ENCODE measurements at regions not wholly inside any gene's neighbourhood (a gene's known extent, or its start where the extent isn't known, plus 50 kb on each side); places are given as distances from the start of the nearest gene placed in this dataset.

DNA sequence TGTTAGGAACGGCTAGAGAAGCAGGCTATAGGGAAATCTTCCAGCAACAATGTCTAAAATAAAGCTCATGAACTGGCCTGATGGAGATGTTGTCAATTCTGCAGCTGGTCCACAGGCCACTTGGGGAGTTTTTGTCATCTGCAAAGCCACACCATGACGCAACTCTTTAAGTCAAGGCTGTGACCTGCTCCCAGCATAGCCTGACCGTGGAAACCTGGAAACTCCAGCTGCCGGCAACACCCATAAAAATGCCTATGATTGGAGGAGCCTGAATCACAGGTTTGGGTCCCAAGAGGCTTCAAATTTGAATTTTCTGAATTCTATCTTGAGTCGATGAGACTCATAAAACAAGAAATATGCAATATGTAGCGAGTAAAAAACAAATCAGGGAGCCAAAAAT is 969.2 kb upstream of the PRKX start:
- no peaks in the 10 kb centered on the region for H3K36me3 ChIP-seq (ENCODE audit: control insufficient read depth, insufficient read depth, low read length)
- H3K27ac ChIP-seq (ENCODE audit: low read depth, low read length): no peak overlapping the region

GRCh38 chrX:4675686-4676300 is 962.3 kb upstream of the PRKX start:
- Histone ChIP-seq H3K27ac (ENCODE audit: low read depth, low read length) (no peak overlapping the region), H3K36me3 (ENCODE audit: control insufficient read depth, insufficient read depth, low read length) (no peaks in the 10 kb centered on the region), H3K9ac (ENCODE audit: low read length) (no peak overlapping the region), H3K4me1 (ENCODE audit: control insufficient read depth, insufficient read depth, low read length) (no peaks in the 10 kb centered on the region), H3K4me3 (ENCODE audit: low read length) (no peak overlapping the region), H3K27me3 (ENCODE audit: control insufficient read depth, insufficient read depth, low read length) (no peaks in the 10 kb centered on the region)

More for the DNA sequence above, 969.2 kb upstream of the PRKX start:
- no peak overlapping the region for H3K4me3 ChIP-seq (ENCODE audit: low read length)
- H3K9ac ChIP-seq (ENCODE audit: low read length): no peak overlapping the region
- no peaks in the 10 kb centered on the region for H3K4me1 ChIP-seq (ENCODE audit: control insufficient read depth, insufficient read depth, low read length)
- H3K27me3 ChIP-seq (ENCODE audit: control insufficient read depth, insufficient read depth, low read length): no peaks in the 10 kb centered on the region

- no peak overlapping the region for H3K4me3 ChIP-seq (ENCODE audit: low read length)
- H3K4me1 ChIP-seq (ENCODE audit: control insufficient read depth, insufficient read depth, low read length): no peaks in the 10 kb centered on the region
- no peak overlapping the region for H3K27ac ChIP-seq (ENCODE audit: low read depth, low read length)
- H3K9ac ChIP-seq (ENCODE audit: low read length): no peak overlapping the region
- no peaks in the 10 kb centered on the region for H3K27me3 ChIP-seq (ENCODE audit: control insufficient read depth, insufficient read depth, low read length)
- no peaks in the 10 kb centered on the region for H3K36me3 ChIP-seq (ENCODE audit: control insufficient read depth, insufficient read depth, low read length)
Measured at GRCh38 chrX:4674028-4674782, 960.8 kb upstream of the PRKX start.

GRCh38 chrX:4671344-4671743 is 957.9 kb upstream of the PRKX start:
- no peak overlapping the region for H3K27ac ChIP-seq (ENCODE audit: low read depth, low read length)
- H3K4me1 ChIP-seq (ENCODE audit: control insufficient read depth, insufficient read depth, low read length): no peaks in the 10 kb centered on the region
- H3K9ac ChIP-seq (ENCODE audit: low read length): no peak overlapping the region
- no peaks in the 10 kb centered on the region for H3K27me3 ChIP-seq (ENCODE audit: control insufficient read depth, insufficient read depth, low read length)
- no peak overlapping the region for H3K4me3 ChIP-seq (ENCODE audit: low read length)
- H3K36me3 ChIP-seq (ENCODE audit: control insufficient read depth, insufficient read depth, low read length): no peaks in the 10 kb centered on the region

DNA sequence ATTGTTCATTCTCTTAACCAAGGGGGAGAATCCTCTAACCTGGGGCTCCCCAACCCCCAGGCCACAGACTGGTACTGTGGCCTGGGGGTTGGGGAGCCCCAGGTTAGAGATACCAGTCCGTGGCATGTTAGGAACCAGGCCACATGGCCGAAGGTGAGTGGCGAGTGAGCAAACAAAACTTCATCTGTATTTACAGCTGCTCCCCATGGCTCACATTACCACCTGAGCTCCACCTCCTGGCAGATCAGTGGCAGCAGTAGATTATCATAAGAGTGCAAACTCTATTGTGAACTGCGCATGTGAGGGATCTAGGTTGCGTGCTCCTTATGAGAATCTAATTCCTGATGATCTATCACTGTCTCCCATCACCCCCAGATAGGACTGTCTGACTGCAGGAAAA is 957.2 kb upstream of the PRKX start:
- H3K27me3 ChIP-seq (ENCODE audit: control insufficient read depth, insufficient read depth, low read length): no peaks in the 10 kb centered on the region
- H3K36me3 ChIP-seq (ENCODE audit: control insufficient read depth, insufficient read depth, low read length): no peaks in the 10 kb centered on the region
- no peak overlapping the region for H3K27ac ChIP-seq (ENCODE audit: low read depth, low read length)
- H3K4me1 ChIP-seq (ENCODE audit: control insufficient read depth, insufficient read depth, low read length): no peaks in the 10 kb centered on the region
- no peak overlapping the region for H3K9ac ChIP-seq (ENCODE audit: low read length)
- H3K4me3 ChIP-seq (ENCODE audit: low read length): no peak overlapping the region

DNA sequence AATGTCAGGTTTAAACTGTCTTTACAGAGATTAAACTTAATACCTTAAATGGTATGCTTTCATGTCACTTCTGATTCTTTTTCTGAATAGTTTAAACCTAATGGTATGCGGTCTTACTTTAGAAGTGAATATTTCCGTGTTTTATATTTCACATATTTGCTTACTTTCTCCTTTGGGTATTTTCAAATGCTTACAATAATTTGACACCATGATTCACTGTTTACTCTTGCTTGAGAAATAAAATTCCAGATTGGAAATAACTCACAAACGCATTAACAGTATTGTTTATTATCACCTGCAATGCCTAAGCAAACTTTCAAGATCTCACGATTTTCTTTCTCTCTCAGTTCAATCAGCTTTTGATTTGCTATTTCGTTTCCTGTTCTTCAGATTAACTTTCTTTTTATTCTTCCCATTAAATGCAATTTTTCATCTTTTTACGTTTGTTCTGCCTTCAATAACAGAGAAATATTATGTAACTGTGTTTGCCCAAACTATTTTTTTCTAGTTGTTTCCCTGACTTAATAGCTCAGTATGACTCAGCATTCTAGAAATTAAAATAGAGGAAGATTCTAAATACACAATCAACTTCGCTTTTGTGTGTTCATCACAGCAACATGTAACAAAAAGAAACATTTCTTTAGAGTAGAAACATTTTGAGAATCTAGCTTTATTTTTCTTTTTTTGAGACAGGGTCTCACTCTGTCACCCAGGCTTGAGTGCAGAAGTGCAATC is 955.5 kb upstream of the PRKX start:
- H3K36me3 ChIP-seq (ENCODE audit: control insufficient read depth, insufficient read depth, low read length): no peaks in the 10 kb centered on the region
- H3K9ac ChIP-seq (ENCODE audit: low read length): no peak overlapping the region
- no peak overlapping the region for H3K27ac ChIP-seq (ENCODE audit: low read depth, low read length)
- H3K27me3 ChIP-seq (ENCODE audit: control insufficient read depth, insufficient read depth, low read length): no peaks in the 10 kb centered on the region
- no peaks in the 10 kb centered on the region for H3K4me1 ChIP-seq (ENCODE audit: control insufficient read depth, insufficient read depth, low read length)
- no peak overlapping the region for H3K4me3 ChIP-seq (ENCODE audit: low read length)

DNA sequence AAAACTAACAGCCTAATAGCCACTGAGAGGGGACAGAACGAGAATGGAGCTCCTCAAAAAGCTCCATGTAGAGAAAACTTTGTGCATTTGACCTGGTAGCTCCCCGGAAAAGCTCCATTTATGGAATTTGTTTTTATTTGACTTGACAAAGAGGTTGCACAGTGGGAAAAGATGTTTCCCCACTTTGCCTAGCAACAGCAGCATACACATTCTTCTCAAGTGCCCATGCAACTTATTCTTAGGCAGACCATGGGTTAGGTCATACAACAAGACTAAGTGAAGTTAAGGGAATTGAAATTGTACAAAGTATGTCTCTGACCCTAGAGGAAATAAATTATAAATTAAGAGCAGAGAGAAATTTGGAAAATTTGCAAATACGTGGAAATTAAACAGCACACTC is 949.6 kb upstream of the PRKX start:
- Histone ChIP-seq H3K36me3 (ENCODE audit: control insufficient read depth, insufficient read depth, low read length) (no peaks in the 10 kb centered on the region), H3K9ac (ENCODE audit: low read length) (no peak overlapping the region), H3K4me3 (ENCODE audit: low read length) (no peak overlapping the region), H3K27me3 (ENCODE audit: control insufficient read depth, insufficient read depth, low read length) (no peaks in the 10 kb centered on the region), H3K27ac (ENCODE audit: low read depth, low read length) (no peak overlapping the region), H3K4me1 (ENCODE audit: control insufficient read depth, insufficient read depth, low read length) (no peaks in the 10 kb centered on the region)

DNA sequence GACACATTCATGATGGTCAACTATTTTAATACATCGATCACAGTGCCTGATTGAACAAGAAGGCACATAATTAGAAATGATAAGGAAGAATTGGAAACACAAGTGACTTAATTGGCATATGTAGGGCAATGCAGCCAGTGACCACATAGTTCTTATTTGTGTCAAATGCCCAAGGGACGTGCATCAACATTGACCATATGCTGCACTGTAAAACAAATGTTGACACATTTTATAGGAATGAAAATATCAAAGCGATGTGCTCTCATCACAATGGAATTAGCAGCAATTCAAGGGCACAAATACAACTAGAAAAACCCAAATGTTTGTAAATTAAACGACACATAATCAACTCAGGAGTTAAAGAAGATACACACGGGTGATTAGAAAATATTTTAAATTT is 948.3 kb upstream of the PRKX start:
- H3K27ac ChIP-seq (ENCODE audit: low read depth, low read length): no peak overlapping the region

GRCh38 chrX:4656419-4656818 is 943.0 kb upstream of the PRKX start:
- Histone ChIP-seq H3K4me3 (ENCODE audit: low read length) (no peak overlapping the region), H3K27me3 (ENCODE audit: control insufficient read depth, insufficient read depth, low read length) (no peaks in the 10 kb centered on the region), H3K36me3 (ENCODE audit: control insufficient read depth, insufficient read depth, low read length) (no peaks in the 10 kb centered on the region), H3K4me1 (ENCODE audit: control insufficient read depth, insufficient read depth, low read length) (no peaks in the 10 kb centered on the region), H3K27ac (ENCODE audit: low read depth, low read length) (no peak overlapping the region), H3K9ac (ENCODE audit: low read length) (no peak overlapping the region)

More for the DNA sequence above, 948.3 kb upstream of the PRKX start:
- Histone ChIP-seq H3K4me3 (ENCODE audit: low read length) (no peak overlapping the region), H3K4me1 (ENCODE audit: control insufficient read depth, insufficient read depth, low read length) (no peaks in the 10 kb centered on the region), H3K36me3 (ENCODE audit: control insufficient read depth, insufficient read depth, low read length) (no peaks in the 10 kb centered on the region), H3K9ac (ENCODE audit: low read length) (no peak overlapping the region), H3K27me3 (ENCODE audit: control insufficient read depth, insufficient read depth, low read length) (no peaks in the 10 kb centered on the region)

DNA sequence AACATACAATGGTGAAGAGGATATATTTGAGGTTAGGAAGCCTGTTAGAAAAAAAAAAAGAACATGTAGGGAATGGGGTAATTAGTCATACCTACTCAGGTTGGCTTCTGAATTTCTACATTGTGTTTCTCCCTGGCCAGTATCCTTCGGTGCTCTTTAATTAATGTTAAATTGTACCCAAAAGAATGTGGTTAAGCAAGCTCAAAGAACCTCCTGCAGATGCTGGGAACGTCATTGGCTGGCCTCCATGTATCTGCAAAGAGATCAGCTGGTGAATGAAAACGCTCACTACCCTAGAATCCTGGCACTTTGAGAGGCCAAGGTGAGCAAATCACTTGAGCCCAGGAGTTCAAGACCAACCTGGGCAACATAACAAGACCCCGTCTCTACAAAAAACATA is 942.3 kb upstream of the PRKX start:
- Histone ChIP-seq H3K27me3 (ENCODE audit: control insufficient read depth, insufficient read depth, low read length) (no peaks in the 10 kb centered on the region), H3K27ac (ENCODE audit: low read depth, low read length) (no peak overlapping the region), H3K36me3 (ENCODE audit: control insufficient read depth, insufficient read depth, low read length) (no peaks in the 10 kb centered on the region), H3K4me3 (ENCODE audit: low read length) (no peak overlapping the region), H3K4me1 (ENCODE audit: control insufficient read depth, insufficient read depth, low read length) (no peaks in the 10 kb centered on the region), H3K9ac (ENCODE audit: low read length) (no peak overlapping the region)

DNA sequence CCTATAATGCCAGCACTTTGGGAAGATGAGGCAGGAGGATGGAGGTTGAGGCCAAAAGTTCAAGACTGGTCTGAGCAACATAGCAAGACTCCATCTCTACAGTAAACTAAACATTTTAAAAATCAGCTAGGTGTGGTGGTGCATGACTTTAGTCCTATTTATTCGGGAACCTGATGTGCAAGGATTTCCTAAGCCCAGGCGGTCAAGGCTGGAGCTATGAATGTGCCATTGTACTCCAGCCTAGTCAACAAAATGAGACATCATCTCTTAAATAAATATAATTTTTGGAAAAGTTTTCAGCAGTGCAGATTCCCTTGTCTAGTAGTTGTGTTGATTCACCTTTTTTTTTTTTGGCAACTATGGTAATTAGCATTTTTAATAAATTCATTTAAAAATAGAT is 928.7 kb upstream of the PRKX start:
- Histone ChIP-seq H3K4me3 (ENCODE audit: low read length) (no peak overlapping the region), H3K9ac (ENCODE audit: low read length) (no peak overlapping the region), H3K4me1 (ENCODE audit: control insufficient read depth, insufficient read depth, low read length) (no peaks in the 10 kb centered on the region), H3K27me3 (ENCODE audit: control insufficient read depth, insufficient read depth, low read length) (no peaks in the 10 kb centered on the region), H3K27ac (ENCODE audit: low read depth, low read length) (no peak overlapping the region), H3K36me3 (ENCODE audit: control insufficient read depth, insufficient read depth, low read length) (no peaks in the 10 kb centered on the region)

GRCh38 chrX:4638036-4638435 is 924.6 kb upstream of the PRKX start:
- no peak overlapping the region for H3K4me3 ChIP-seq (ENCODE audit: low read length)
- H3K27ac ChIP-seq (ENCODE audit: low read depth, low read length): no peak overlapping the region
- no peaks in the 10 kb centered on the region for H3K27me3 ChIP-seq (ENCODE audit: control insufficient read depth, insufficient read depth, low read length)
- no peaks in the 10 kb centered on the region for H3K4me1 ChIP-seq (ENCODE audit: control insufficient read depth, insufficient read depth, low read length)
- no peaks in the 10 kb centered on the region for H3K36me3 ChIP-seq (ENCODE audit: control insufficient read depth, insufficient read depth, low read length)
- H3K9ac ChIP-seq (ENCODE audit: low read length): no peak overlapping the region
